ENCODE measurements at regions not wholly inside any gene's neighbourhood (a gene's known extent, or its start where the extent isn't known, plus 50 kb on each side); places are given as distances from the start of the nearest gene placed in this dataset.

GRCh38 chr17:83148317-83149028 is 69.1 kb downstream of the METRNL start:
- peaks cover 23% of the 10 kb centered on the region for H3K4me1 ChIP-seq
- H3K9me3 ChIP-seq: no peaks in the 10 kb centered on the region
- H3K27me3 ChIP-seq: no peaks in the 10 kb centered on the region
- TF ChIP-seq EP300 (IDR thresholded peaks at IDR 0.05) (no peak), POLR2AphosphoS5 (IDR thresholded peaks at IDR 0.05) (no peak), POLR2A (IDR thresholded peaks at IDR 0.05) (no peak)
- TF ChIP-seq, protein P1, sequence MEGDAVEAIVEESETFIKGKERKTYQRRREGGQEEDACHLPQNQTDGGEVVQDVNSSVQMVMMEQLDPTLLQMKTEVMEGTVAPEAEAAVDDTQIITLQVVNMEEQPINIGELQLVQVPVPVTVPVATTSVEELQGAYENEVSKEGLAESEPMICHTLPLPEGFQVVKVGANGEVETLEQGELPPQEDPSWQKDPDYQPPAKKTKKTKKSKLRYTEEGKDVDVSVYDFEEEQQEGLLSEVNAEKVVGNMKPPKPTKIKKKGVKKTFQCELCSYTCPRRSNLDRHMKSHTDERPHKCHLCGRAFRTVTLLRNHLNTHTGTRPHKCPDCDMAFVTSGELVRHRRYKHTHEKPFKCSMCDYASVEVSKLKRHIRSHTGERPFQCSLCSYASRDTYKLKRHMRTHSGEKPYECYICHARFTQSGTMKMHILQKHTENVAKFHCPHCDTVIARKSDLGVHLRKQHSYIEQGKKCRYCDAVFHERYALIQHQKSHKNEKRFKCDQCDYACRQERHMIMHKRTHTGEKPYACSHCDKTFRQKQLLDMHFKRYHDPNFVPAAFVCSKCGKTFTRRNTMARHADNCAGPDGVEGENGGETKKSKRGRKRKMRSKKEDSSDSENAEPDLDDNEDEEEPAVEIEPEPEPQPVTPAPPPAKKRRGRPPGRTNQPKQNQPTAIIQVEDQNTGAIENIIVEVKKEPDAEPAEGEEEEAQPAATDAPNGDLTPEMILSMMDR (IDR thresholded peaks at IDR 0.05): no peak
- peak in 1 of 2 donors; percentile 59 for DNase-seq (ENCODE audit: low spot score in 2 of 2)
- no peaks in the 10 kb centered on the region for H3K36me3 ChIP-seq
- no peak overlapping the region for H3K27ac ChIP-seq
- WGBS: 87% methylated on average over 16 of the region's 17 CpGs
- no peak overlapping the region for H3K4me3 ChIP-seq

GRCh38 chr17:83149029-83149725 is 69.8 kb downstream of the METRNL start:
- Histone ChIP-seq H3K36me3 (no peaks in the 10 kb centered on the region), H3K9me3 (no peaks in the 10 kb centered on the region), H3K4me3 (no peak overlapping the region), H3K27me3 (no peaks in the 10 kb centered on the region), H3K4me1 (peaks cover 30% of the 10 kb centered on the region), H3K27ac (no peak overlapping the region)
- no peak for TF ChIP-seq POLR2A (IDR thresholded peaks at IDR 0.05)
- TF ChIP-seq, protein P1 (IDR thresholded peaks at IDR 0.05): no peak
- no peak for TF ChIP-seq POLR2AphosphoS5 (IDR thresholded peaks at IDR 0.05)
- no peak for TF ChIP-seq EP300 (IDR thresholded peaks at IDR 0.05)
- peak in 1 of 2 donors; percentile 48 for DNase-seq (ENCODE audit: low spot score in 2 of 2)
- WGBS: 86% methylated on average over 7 of the region's 9 CpGs

- Histone ChIP-seq H3K4me3 (no peak overlapping the region), H3K27ac (no peak overlapping the region), H3K36me3 (no peaks in the 10 kb centered on the region), H3K27me3 (no peaks in the 10 kb centered on the region), H3K4me1 (peaks cover 33% of the 10 kb centered on the region), H3K9me3 (no peaks in the 10 kb centered on the region)
- TF ChIP-seq POLR2A (IDR thresholded peaks at IDR 0.05) (no peak), EP300 (IDR thresholded peaks at IDR 0.05) (no peak), POLR2AphosphoS5 (IDR thresholded peaks at IDR 0.05) (no peak)
- TF ChIP-seq, protein P1 (IDR thresholded peaks at IDR 0.05): no peak
- WGBS: 95% methylated on average over 13 of the region's 15 CpGs
- peak in 1 of 2 donors; percentile 50 for DNase-seq (ENCODE audit: low spot score in 2 of 2)
Observed at GRCh38 chr17:83149761-83150251, 70.4 kb downstream of the METRNL start.

DNA sequence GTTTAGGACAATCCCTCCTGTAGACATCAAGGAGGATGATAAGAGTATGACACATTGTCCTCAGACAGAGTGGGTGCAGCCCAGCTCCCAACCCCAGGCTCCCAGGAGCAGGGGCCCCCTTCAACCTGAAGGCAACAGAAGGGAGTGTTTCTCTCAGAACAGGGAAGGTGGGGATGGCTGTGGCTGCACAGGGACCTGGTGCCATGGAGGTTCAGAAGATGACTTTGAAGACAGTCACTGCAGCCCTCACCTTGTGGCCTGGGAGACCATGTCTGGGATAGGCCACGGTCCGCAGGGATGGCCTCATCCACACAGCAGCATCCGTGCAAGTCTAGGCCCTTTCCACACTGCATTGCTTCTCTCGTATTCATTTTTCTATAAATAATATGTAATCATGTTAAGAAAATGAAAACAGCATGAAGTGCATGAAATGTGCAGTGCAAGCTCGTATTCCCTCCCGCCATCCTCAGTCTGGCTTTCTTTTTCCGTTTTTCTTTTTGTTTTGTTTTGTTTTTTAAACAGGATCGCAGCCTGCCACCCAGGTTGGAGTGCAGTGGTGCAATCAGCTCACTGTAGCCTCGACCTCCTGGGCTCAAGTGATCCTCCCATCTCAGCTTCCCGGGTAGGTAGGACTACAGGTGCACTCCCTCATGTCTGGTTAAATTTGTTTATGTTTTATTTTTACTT is 71.1 kb downstream of the METRNL start:
- Histone ChIP-seq H3K4me1 (peaks cover 36% of the 10 kb centered on the region), H3K9me3 (no peaks in the 10 kb centered on the region), H3K27ac (no peak overlapping the region), H3K27me3 (no peaks in the 10 kb centered on the region), H3K36me3 (no peaks in the 10 kb centered on the region), H3K4me3 (no peak overlapping the region)
- TF ChIP-seq, protein P1 (IDR thresholded peaks at IDR 0.05): no peak
- no peak for TF ChIP-seq POLR2A (IDR thresholded peaks at IDR 0.05)
- no peak for TF ChIP-seq EP300 (IDR thresholded peaks at IDR 0.05)
- no peak for TF ChIP-seq POLR2AphosphoS5 (IDR thresholded peaks at IDR 0.05)
- 66% methylated on average over 10 of the region's 10 CpGs for WGBS
- DNase-seq (ENCODE audit: low spot score in 2 of 2): peak in 1 of 2 donors; percentile 50

GRCh38 chr17:83151056-83151441 is 71.6 kb downstream of the METRNL start:
- 81% methylated on average over 16 of the region's 16 CpGs for WGBS
- H3K27ac ChIP-seq: peak overlapping the region; percentile 78
- no peak overlapping the region for H3K4me3 ChIP-seq
- peaks cover 40% of the 10 kb centered on the region for H3K4me1 ChIP-seq
- H3K27me3 ChIP-seq: no peaks in the 10 kb centered on the region
- H3K9me3 ChIP-seq: no peaks in the 10 kb centered on the region
- no peaks in the 10 kb centered on the region for H3K36me3 ChIP-seq
- TF ChIP-seq POLR2A (IDR thresholded peaks at IDR 0.05) (no peak), EP300 (IDR thresholded peaks at IDR 0.05) (no peak), POLR2AphosphoS5 (IDR thresholded peaks at IDR 0.05) (no peak)
- TF ChIP-seq, protein P1 (IDR thresholded peaks at IDR 0.05): no peak
- peak in 1 of 2 donors; percentile 36 for DNase-seq (ENCODE audit: low spot score in 2 of 2)
